ENCODE measurements at regions not wholly inside any gene's neighbourhood (a gene's known extent, or its start where the extent isn't known, plus 50 kb on each side); places are given as distances from the start of the nearest gene placed in this dataset.

GRCh38 chr10:8874268-8874667 is 819.8 kb downstream of the GATA3 start:
- ATAC-seq (ENCODE audit: low FRiP score) (no peak), DNase-seq (ENCODE audit: low spot score) (no peak)
- no peak for TF ChIP-seq CTCF (IDR thresholded peaks at IDR 0.05)

GRCh38 chr10:8874972-8875371 is 820.5 kb downstream of the GATA3 start:
- DNase-seq (ENCODE audit: low spot score), result no peak
- TF ChIP-seq CTCF (IDR thresholded peaks at IDR 0.05), result no peak
- ATAC-seq (ENCODE audit: low FRiP score), result no peak

- no peak for DNase-seq (ENCODE audit: low spot score)
- no peak for ATAC-seq (ENCODE audit: low FRiP score)
- TF ChIP-seq CTCF (IDR thresholded peaks at IDR 0.05), result no peak
Measured at GRCh38 chr10:8876171-8876570, 821.7 kb downstream of the GATA3 start.

- DNase-seq (ENCODE audit: low spot score) (no peak), ATAC-seq (ENCODE audit: low FRiP score) (no peak)
- TF ChIP-seq CTCF (IDR thresholded peaks at IDR 0.05), result no peak
Measured at GRCh38 chr10:8889538-8889937, 835.0 kb downstream of the GATA3 start.

- no peak for TF ChIP-seq CTCF (IDR thresholded peaks at IDR 0.05)
- DNase-seq (ENCODE audit: low spot score) (no peak), ATAC-seq (ENCODE audit: low FRiP score) (no peak)
Measured at GRCh38 chr10:8893102-8893501, 838.6 kb downstream of the GATA3 start.

- DNase-seq (ENCODE audit: low spot score) (no peak), ATAC-seq (ENCODE audit: low FRiP score) (no peak)
- no peak for TF ChIP-seq CTCF (IDR thresholded peaks at IDR 0.05)
Measured at GRCh38 chr10:8894148-8894547, 839.7 kb downstream of the GATA3 start.

GRCh38 chr10:8897769-8898168 is 843.3 kb downstream of the GATA3 start:
- no peak for TF ChIP-seq CTCF (IDR thresholded peaks at IDR 0.05)
- DNase-seq (ENCODE audit: low spot score), result no peak

More at GRCh38 chr10:8897769-8898168, 843.3 kb downstream of the GATA3 start:
- ATAC-seq (ENCODE audit: low FRiP score), result no peak
